ENCODE measurements at regions not wholly inside any gene's neighbourhood (a gene's known extent, or its start where the extent isn't known, plus 50 kb on each side); places are given as distances from the start of the nearest gene placed in this dataset.

- Histone ChIP-seq H3K27me3 (ENCODE audit: control insufficient read depth, insufficient read depth, low read length) (no peaks in the 10 kb centered on the region), H3K4me3 (ENCODE audit: insufficient read depth, low read depth, low read length) (no peak overlapping the region), H3K36me3 (replicated peaks; ENCODE audit: control insufficient read depth, insufficient read depth, low read length) (no peaks in the 10 kb centered on the region)
- DNase-seq: no peak
Observed at GRCh38 chr6:50102676-50103075, 52.9 kb upstream of the DEFB112 start.

- no peak overlapping the region for H3K4me3 ChIP-seq (ENCODE audit: insufficient read depth, low read depth, low read length)
- DNase-seq: no peak
- H3K27me3 ChIP-seq (ENCODE audit: control insufficient read depth, insufficient read depth, low read length): no peaks in the 10 kb centered on the region
- H3K36me3 ChIP-seq (replicated peaks; ENCODE audit: control insufficient read depth, insufficient read depth, low read length): no peaks in the 10 kb centered on the region
Observed at GRCh38 chr6:50110587-50110986, 60.9 kb upstream of the DEFB112 start.

GRCh38 chr6:50112981-50113857 is 63.5 kb upstream of the DEFB112 start:
- Histone ChIP-seq H3K27me3 (ENCODE audit: control insufficient read depth, insufficient read depth, low read length) (no peaks in the 10 kb centered on the region), H3K36me3 (replicated peaks; ENCODE audit: control insufficient read depth, insufficient read depth, low read length) (no peaks in the 10 kb centered on the region), H3K4me3 (ENCODE audit: insufficient read depth, low read depth, low read length) (no peak overlapping the region)
- no peak for DNase-seq

GRCh38 chr6:50116390-50116789 is 66.7 kb upstream of the DEFB112 start:
- Histone ChIP-seq H3K36me3 (replicated peaks; ENCODE audit: control insufficient read depth, insufficient read depth, low read length) (no peaks in the 10 kb centered on the region), H3K4me3 (ENCODE audit: insufficient read depth, low read depth, low read length) (no peak overlapping the region), H3K27me3 (ENCODE audit: control insufficient read depth, insufficient read depth, low read length) (no peaks in the 10 kb centered on the region)
- no peak for DNase-seq

GRCh38 chr6:50116797-50117542 is 67.2 kb upstream of the DEFB112 start:
- DNase-seq: no peak
- H3K36me3 ChIP-seq (replicated peaks; ENCODE audit: control insufficient read depth, insufficient read depth, low read length): no peaks in the 10 kb centered on the region
- no peaks in the 10 kb centered on the region for H3K27me3 ChIP-seq (ENCODE audit: control insufficient read depth, insufficient read depth, low read length)
- H3K4me3 ChIP-seq (ENCODE audit: insufficient read depth, low read depth, low read length): no peak overlapping the region

- no peak for DNase-seq
- Histone ChIP-seq H3K36me3 (replicated peaks; ENCODE audit: control insufficient read depth, insufficient read depth, low read length) (no peaks in the 10 kb centered on the region), H3K4me3 (ENCODE audit: insufficient read depth, low read depth, low read length) (no peak overlapping the region), H3K27me3 (ENCODE audit: control insufficient read depth, insufficient read depth, low read length) (no peaks in the 10 kb centered on the region)
Observed at GRCh38 chr6:50120300-50120699, 70.6 kb upstream of the DEFB112 start.

GRCh38 chr6:50123688-50124087 is 74.0 kb upstream of the DEFB112 start:
- Histone ChIP-seq H3K36me3 (replicated peaks; ENCODE audit: control insufficient read depth, insufficient read depth, low read length) (no peaks in the 10 kb centered on the region), H3K27me3 (ENCODE audit: control insufficient read depth, insufficient read depth, low read length) (no peaks in the 10 kb centered on the region), H3K4me3 (ENCODE audit: insufficient read depth, low read depth, low read length) (no peak overlapping the region)
- no peak for DNase-seq

- no peak for DNase-seq
- Histone ChIP-seq H3K4me3 (ENCODE audit: insufficient read depth, low read depth, low read length) (no peak overlapping the region), H3K36me3 (replicated peaks; ENCODE audit: control insufficient read depth, insufficient read depth, low read length) (no peaks in the 10 kb centered on the region), H3K27me3 (ENCODE audit: control insufficient read depth, insufficient read depth, low read length) (no peaks in the 10 kb centered on the region)
Observed at GRCh38 chr6:50124572-50124971, 74.8 kb upstream of the DEFB112 start.

GRCh38 chr6:50128420-50129005 is 78.8 kb upstream of the DEFB112 start:
- no peak overlapping the region for H3K4me3 ChIP-seq (ENCODE audit: insufficient read depth, low read depth, low read length)
- H3K36me3 ChIP-seq (replicated peaks; ENCODE audit: control insufficient read depth, insufficient read depth, low read length): no peaks in the 10 kb centered on the region
- no peaks in the 10 kb centered on the region for H3K27me3 ChIP-seq (ENCODE audit: control insufficient read depth, insufficient read depth, low read length)
- no peak for DNase-seq

- Histone ChIP-seq H3K27me3 (ENCODE audit: control insufficient read depth, insufficient read depth, low read length) (no peaks in the 10 kb centered on the region), H3K36me3 (replicated peaks; ENCODE audit: control insufficient read depth, insufficient read depth, low read length) (no peaks in the 10 kb centered on the region), H3K4me3 (ENCODE audit: insufficient read depth, low read depth, low read length) (no peak overlapping the region)
- no peak for DNase-seq
Observed at GRCh38 chr6:50135968-50136367, 86.2 kb upstream of the DEFB112 start.

GRCh38 chr6:50141100-50141499 is 91.4 kb upstream of the DEFB112 start:
- H3K27me3 ChIP-seq (ENCODE audit: control insufficient read depth, insufficient read depth, low read length): no peaks in the 10 kb centered on the region
- no peaks in the 10 kb centered on the region for H3K36me3 ChIP-seq (replicated peaks; ENCODE audit: control insufficient read depth, insufficient read depth, low read length)
- DNase-seq: no peak
- no peak overlapping the region for H3K4me3 ChIP-seq (ENCODE audit: insufficient read depth, low read depth, low read length)

- Histone ChIP-seq H3K36me3 (replicated peaks; ENCODE audit: control insufficient read depth, insufficient read depth, low read length) (no peaks in the 10 kb centered on the region), H3K27me3 (ENCODE audit: control insufficient read depth, insufficient read depth, low read length) (no peaks in the 10 kb centered on the region), H3K4me3 (ENCODE audit: insufficient read depth, low read depth, low read length) (no peak overlapping the region)
- no peak for DNase-seq
Observed at GRCh38 chr6:50143011-50143719, 93.4 kb upstream of the DEFB112 start.

- DNase-seq: no peak
Observed at GRCh38 chr6:50145125-50145524, 95.4 kb upstream of the DEFB112 start.

GRCh38 chr6:50147371-50147770 is 97.6 kb upstream of the DEFB112 start:
- H3K4me3 ChIP-seq (ENCODE audit: insufficient read depth, low read depth, low read length): no peak overlapping the region
- no peaks in the 10 kb centered on the region for H3K27me3 ChIP-seq (ENCODE audit: control insufficient read depth, insufficient read depth, low read length)
- DNase-seq: no peak
- H3K36me3 ChIP-seq (replicated peaks; ENCODE audit: control insufficient read depth, insufficient read depth, low read length): no peaks in the 10 kb centered on the region

More at GRCh38 chr6:50145125-50145524, 95.4 kb upstream of the DEFB112 start:
- H3K36me3 ChIP-seq (replicated peaks; ENCODE audit: control insufficient read depth, insufficient read depth, low read length): no peaks in the 10 kb centered on the region
- H3K4me3 ChIP-seq (ENCODE audit: insufficient read depth, low read depth, low read length): no peak overlapping the region
- no peaks in the 10 kb centered on the region for H3K27me3 ChIP-seq (ENCODE audit: control insufficient read depth, insufficient read depth, low read length)
